Skin epidermis (tissue), 12 donors: ENCODE measurements at regions not wholly inside any gene's neighbourhood (a gene's known extent, or its start where the extent isn't known, plus 50 kb on each side); places are given as distances from the start of the nearest gene placed in this dataset.

Source experiments
- H3K27ac ChIP-seq, 21 experiments: fragments of 200-600 bp; sonication (generic) in 11 of 21; one replicate each; pipeline ENCODE4 v1.5.0; 2020; ENCODE audit warnings: mild to moderate bottlenecking in 3 of 21, inconsistent platforms in 2 of 21, moderate library complexity in 2 of 21
- H3K4me3 ChIP-seq, 7 experiments: fragments of 200-600 bp; sonication (generic) in 2 of 7; one replicate each; pipeline ENCODE4 v1.5.0; 2020; ENCODE audit warnings: inconsistent platforms in 2 of 7, mild to moderate bottlenecking in 2 of 7, moderate library complexity in 1 of 7

- no peak overlapping the region for H3K4me3 ChIP-seq
- no peak overlapping the region for H3K27ac ChIP-seq
Observed at GRCh38 chr3:95350049-95350448, 1287.2 kb downstream of the NSUN3 start.

- H3K27ac ChIP-seq, result no peak overlapping the region
- H3K4me3 ChIP-seq, result no peak overlapping the region
Observed at GRCh38 chr3:95351158-95351557, 1288.3 kb downstream of the NSUN3 start.

- H3K4me3 ChIP-seq, result no peak overlapping the region
- no peak overlapping the region for H3K27ac ChIP-seq
Observed at GRCh38 chr3:95352471-95352870, 1289.6 kb downstream of the NSUN3 start.

- Histone ChIP-seq H3K27ac (no peak overlapping the region), H3K4me3 (no peak overlapping the region)
Observed at GRCh38 chr3:95354489-95354888, 1291.6 kb downstream of the NSUN3 start.

GRCh38 chr3:95356764-95357501 is 1294.1 kb downstream of the NSUN3 start:
- Histone ChIP-seq H3K27ac (no peak overlapping the region), H3K4me3 (no peak overlapping the region)

- H3K4me3 ChIP-seq, result no peak overlapping the region
Observed at GRCh38 chr3:95387242-95388021, 1324.6 kb downstream of the NSUN3 start.

GRCh38 chr3:95389725-95390313 is 1327.0 kb downstream of the NSUN3 start:
- Histone ChIP-seq H3K4me3 (no peak overlapping the region), H3K27ac (no peak overlapping the region)

More at GRCh38 chr3:95387242-95388021, 1324.6 kb downstream of the NSUN3 start:
- no peak overlapping the region for H3K27ac ChIP-seq

- Histone ChIP-seq H3K4me3 (no peak overlapping the region), H3K27ac (no peak overlapping the region)
Observed at GRCh38 chr3:95394286-95394685, 1331.4 kb downstream of the NSUN3 start.

- H3K4me3 ChIP-seq, result no peak overlapping the region
- no peak overlapping the region for H3K27ac ChIP-seq
Observed at GRCh38 chr3:95399585-95399984, 1336.7 kb downstream of the NSUN3 start.

- H3K4me3 ChIP-seq, result no peak overlapping the region
- H3K27ac ChIP-seq, result no peak overlapping the region
Observed at GRCh38 chr3:95401693-95402092, 1338.8 kb downstream of the NSUN3 start.

- no peak overlapping the region for H3K27ac ChIP-seq
- no peak overlapping the region for H3K4me3 ChIP-seq
Observed at GRCh38 chr3:95407709-95408463, 1345.0 kb downstream of the NSUN3 start.

GRCh38 chr3:95408464-95408862 is 1345.6 kb downstream of the NSUN3 start:
- Histone ChIP-seq H3K4me3 (no peak overlapping the region), H3K27ac (no peak overlapping the region)

GRCh38 chr3:95418251-95418650 is 1355.4 kb downstream of the NSUN3 start:
- Histone ChIP-seq H3K27ac (no peak overlapping the region), H3K4me3 (no peak overlapping the region)

- no peak overlapping the region for H3K27ac ChIP-seq
- no peak overlapping the region for H3K4me3 ChIP-seq
Observed at GRCh38 chr3:95424279-95424678, 1361.4 kb downstream of the NSUN3 start.

- H3K4me3 ChIP-seq, result no peak overlapping the region
- no peak overlapping the region for H3K27ac ChIP-seq
Observed at GRCh38 chr3:95434491-95434890, 1371.6 kb downstream of the NSUN3 start.

- no peak overlapping the region for H3K27ac ChIP-seq
Observed at GRCh38 chr3:95437409-95437808, 1374.5 kb downstream of the NSUN3 start.

GRCh38 chr3:95438274-95438673 is 1375.4 kb downstream of the NSUN3 start:
- no peak overlapping the region for H3K27ac ChIP-seq
- H3K4me3 ChIP-seq, result no peak overlapping the region

More at GRCh38 chr3:95437409-95437808, 1374.5 kb downstream of the NSUN3 start:
- H3K4me3 ChIP-seq, result no peak overlapping the region

- no peak overlapping the region for H3K4me3 ChIP-seq
Observed at GRCh38 chr3:95442766-95443165, 1371.6 kb upstream of the EPHA6 start.

GRCh38 chr3:95449841-95450240 is 1364.6 kb upstream of the EPHA6 start:
- no peak overlapping the region for H3K27ac ChIP-seq

More at GRCh38 chr3:95442766-95443165, 1371.6 kb upstream of the EPHA6 start:
- no peak overlapping the region for H3K27ac ChIP-seq

GRCh38 chr3:95453242-95453641 is 1361.2 kb upstream of the EPHA6 start:
- H3K27ac ChIP-seq, result no peak overlapping the region
- H3K4me3 ChIP-seq, result no peak overlapping the region

More at GRCh38 chr3:95449841-95450240, 1364.6 kb upstream of the EPHA6 start:
- no peak overlapping the region for H3K4me3 ChIP-seq
